Ishikawa (cell line): ENCODE measurements at regions not wholly inside any gene's neighbourhood (a gene's known extent, or its start where the extent isn't known, plus 50 kb on each side); places are given as distances from the start of the nearest gene placed in this dataset.

ENCODE experiments used
- CEBPB ChIP-seq: IDR thresholded peaks from 2 replicates; pipeline ENCODE4 v1.6.1; 2012
- CREB1 ChIP-seq: IDR thresholded peaks from 2 replicates; pipeline ENCODE4 v1.6.1; 2012; ENCODE audit warnings: low read depth
- EGR1 ChIP-seq: IDR thresholded peaks from 2 replicates; pipeline ENCODE4 v1.6.1; 2012
- EP300 ChIP-seq: IDR thresholded peaks from 2 replicates; pipeline ENCODE4 v1.6.1; 2012; ENCODE audit warnings: borderline replicate concordance
- FOXM1 ChIP-seq: IDR thresholded peaks from 2 replicates; pipeline ENCODE4 v1.6.1; 2012; ENCODE audit warnings: low read depth, borderline replicate concordance
- NFIC ChIP-seq: IDR thresholded peaks from 2 replicates; pipeline ENCODE4 v1.6.1; 2012
- RAD21 ChIP-seq: IDR thresholded peaks from 2 replicates; pipeline ENCODE4 v1.6.1; 2012; ENCODE audit warnings: low read depth
- TAF1 ChIP-seq: IDR thresholded peaks from 2 replicates; pipeline ENCODE4 v1.6.1; 2012; ENCODE audit warnings: low read depth, mild to moderate bottlenecking
- TCF12 ChIP-seq: IDR thresholded peaks from 2 replicates; pipeline ENCODE4 v1.6.1; 2012; ENCODE audit warnings: low read depth
- TEAD4 ChIP-seq: IDR thresholded peaks from 2 replicates; pipeline ENCODE4 v1.6.1; 2012
- USF1 ChIP-seq: IDR thresholded peaks from 2 replicates; pipeline ENCODE4 v1.6.1; 2012
- YY1 ChIP-seq: IDR thresholded peaks from 2 replicates; pipeline ENCODE4 v1.6.1; 2012; ENCODE audit warnings: low read depth
- ZBTB7A ChIP-seq: IDR thresholded peaks from 2 replicates; pipeline ENCODE4 v1.6.1; 2012; ENCODE audit warnings: low read depth
- TF ChIP-seq, protein P1 (sequence below): IDR thresholded peaks from 2 replicates; pipeline ENCODE4 v1.6.1; 2012
- TF ChIP-seq, protein P2 (sequence below): IDR thresholded peaks from 2 replicates; pipeline ENCODE4 v1.6.1; 2012; ENCODE audit warnings: low read depth, mild to moderate bottlenecking

- TF ChIP-seq USF1 (no peak), TCF12 (no peak), ZBTB7A (no peak), TEAD4 (no peak)
Measured at GRCh38 chr14:87626266-87626665, 366.7 kb downstream of the GALC start.

DNA sequence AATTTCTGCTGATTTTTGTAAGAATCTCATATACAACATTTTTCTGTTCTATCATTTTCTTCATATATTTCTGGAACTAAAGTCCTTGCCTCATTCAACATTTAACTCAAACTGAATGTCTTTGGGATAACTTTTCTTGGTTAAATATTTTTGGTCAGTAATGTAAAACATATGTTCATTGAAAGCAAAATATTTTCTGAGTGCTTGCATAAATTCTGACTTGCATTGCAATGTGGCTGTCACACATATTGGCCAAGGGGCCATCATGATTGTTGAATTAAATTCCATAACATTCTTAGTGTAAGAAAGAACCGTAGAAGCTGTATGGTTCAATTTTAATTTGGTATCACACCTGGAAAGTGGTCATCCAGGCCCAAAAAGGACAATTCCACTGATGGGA is 369.4 kb downstream of the GALC start:
- TF ChIP-seq USF1 (no peak), TAF1 (no peak)

DNA sequence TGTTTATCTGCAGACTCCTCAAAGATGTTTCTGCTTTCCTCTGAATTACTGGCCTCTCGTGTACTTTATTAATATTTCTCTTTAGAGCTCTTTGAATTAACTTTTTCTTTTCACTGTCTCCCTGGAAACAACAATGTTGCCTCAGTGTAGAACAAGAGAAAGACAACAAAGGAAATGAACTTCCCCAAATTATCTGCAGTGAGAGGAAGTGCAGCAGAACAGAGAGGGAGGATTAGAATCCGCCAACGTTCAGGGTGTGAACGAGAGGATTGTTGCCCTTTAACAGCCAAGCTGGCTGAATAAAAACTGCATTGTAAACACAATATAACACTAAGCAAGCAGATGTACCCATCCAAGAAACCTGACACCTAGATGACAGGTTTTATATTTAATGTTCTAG is 375.9 kb downstream of the GALC start:
- TF ChIP-seq TEAD4 = no peak
- TF ChIP-seq CEBPB = no peak
- no peak for TF ChIP-seq TCF12
- TF ChIP-seq ZBTB7A = no peak
- no peak for TF ChIP-seq EP300
- TF ChIP-seq FOXM1 = no peak
- TF ChIP-seq RAD21 = no peak
- TF ChIP-seq, protein P1, sequence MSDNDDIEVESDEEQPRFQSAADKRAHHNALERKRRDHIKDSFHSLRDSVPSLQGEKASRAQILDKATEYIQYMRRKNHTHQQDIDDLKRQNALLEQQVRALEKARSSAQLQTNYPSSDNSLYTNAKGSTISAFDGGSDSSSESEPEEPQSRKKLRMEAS = no peak
- TF ChIP-seq, protein P2, sequence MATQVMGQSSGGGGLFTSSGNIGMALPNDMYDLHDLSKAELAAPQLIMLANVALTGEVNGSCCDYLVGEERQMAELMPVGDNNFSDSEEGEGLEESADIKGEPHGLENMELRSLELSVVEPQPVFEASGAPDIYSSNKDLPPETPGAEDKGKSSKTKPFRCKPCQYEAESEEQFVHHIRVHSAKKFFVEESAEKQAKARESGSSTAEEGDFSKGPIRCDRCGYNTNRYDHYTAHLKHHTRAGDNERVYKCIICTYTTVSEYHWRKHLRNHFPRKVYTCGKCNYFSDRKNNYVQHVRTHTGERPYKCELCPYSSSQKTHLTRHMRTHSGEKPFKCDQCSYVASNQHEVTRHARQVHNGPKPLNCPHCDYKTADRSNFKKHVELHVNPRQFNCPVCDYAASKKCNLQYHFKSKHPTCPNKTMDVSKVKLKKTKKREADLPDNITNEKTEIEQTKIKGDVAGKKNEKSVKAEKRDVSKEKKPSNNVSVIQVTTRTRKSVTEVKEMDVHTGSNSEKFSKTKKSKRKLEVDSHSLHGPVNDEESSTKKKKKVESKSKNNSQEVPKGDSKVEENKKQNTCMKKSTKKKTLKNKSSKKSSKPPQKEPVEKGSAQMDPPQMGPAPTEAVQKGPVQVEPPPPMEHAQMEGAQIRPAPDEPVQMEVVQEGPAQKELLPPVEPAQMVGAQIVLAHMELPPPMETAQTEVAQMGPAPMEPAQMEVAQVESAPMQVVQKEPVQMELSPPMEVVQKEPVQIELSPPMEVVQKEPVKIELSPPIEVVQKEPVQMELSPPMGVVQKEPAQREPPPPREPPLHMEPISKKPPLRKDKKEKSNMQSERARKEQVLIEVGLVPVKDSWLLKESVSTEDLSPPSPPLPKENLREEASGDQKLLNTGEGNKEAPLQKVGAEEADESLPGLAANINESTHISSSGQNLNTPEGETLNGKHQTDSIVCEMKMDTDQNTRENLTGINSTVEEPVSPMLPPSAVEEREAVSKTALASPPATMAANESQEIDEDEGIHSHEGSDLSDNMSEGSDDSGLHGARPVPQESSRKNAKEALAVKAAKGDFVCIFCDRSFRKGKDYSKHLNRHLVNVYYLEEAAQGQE = no peak
- TF ChIP-seq EGR1 = no peak
- TF ChIP-seq NFIC = no peak
- TF ChIP-seq YY1 = no peak

DNA sequence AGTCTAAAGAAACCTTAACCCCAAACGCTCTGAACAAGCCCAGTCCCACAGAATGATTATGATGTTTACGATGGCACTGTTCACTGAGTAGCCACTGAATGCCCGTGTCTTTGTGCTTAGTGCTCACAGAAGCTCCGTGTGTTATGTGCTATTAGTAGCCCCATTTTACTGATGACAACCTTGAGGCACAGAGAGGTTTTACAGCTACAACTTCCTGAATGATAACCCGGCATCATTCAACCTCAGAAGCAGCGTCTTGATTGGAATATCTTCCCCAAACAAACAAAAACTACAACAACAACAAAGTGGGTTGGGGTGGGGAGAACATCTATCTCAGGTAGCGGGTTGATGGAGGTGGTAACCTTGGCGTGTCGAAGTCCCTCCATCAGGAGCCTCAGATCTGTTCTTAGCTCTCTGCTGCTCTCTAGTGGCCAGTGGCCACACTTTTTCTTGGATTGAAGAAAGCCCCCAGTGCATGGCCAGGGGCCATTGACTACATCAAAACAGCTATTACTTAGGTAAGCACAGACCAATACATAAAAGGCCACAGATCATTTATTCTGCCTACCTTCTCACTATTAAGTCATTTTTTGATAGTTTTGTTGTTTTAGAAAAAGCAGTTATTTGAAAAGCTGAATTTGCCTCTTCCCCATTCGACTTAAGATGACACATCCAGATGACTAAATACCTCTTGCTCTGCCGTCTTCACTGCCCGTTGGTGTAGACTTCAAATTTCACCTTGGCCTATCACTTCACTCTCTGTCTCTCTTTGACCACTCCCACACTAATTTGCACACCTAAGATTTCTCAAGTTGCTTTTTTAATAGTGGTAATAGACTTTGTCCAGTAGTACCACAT is 376.9 kb downstream of the GALC start:
- TF ChIP-seq TEAD4 (no peak), CREB1 (no peak), RAD21 (peak; percentile 54)

DNA sequence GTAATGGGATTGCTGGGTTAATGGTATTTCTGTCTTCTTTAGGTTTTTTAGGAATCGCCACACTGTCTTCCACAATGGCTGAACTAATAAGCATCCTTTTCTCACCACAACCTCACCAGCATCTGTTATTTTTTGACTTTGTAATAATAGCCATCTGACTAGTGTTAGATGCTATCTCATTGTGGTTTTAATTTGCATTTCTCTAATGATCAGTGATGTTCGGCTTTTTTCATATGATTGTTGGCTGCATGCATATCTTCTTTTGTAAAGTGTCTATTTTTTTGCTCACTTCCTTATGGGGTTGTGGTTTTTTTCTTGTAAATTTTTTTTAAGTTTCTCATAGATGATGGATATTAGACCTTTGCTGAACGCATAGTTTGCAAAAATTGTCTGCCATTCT is 377.9 kb downstream of the GALC start:
- TF ChIP-seq FOXM1 (no peak), TCF12 (no peak), EGR1 (no peak), EP300 (no peak), CREB1 (no peak), YY1 (no peak), CEBPB (no peak), RAD21 (no peak), USF1 (no peak), TAF1 (no peak), NFIC (no peak)
- TF ChIP-seq, protein P1 = no peak
- TF ChIP-seq, protein P2 = no peak

DNA sequence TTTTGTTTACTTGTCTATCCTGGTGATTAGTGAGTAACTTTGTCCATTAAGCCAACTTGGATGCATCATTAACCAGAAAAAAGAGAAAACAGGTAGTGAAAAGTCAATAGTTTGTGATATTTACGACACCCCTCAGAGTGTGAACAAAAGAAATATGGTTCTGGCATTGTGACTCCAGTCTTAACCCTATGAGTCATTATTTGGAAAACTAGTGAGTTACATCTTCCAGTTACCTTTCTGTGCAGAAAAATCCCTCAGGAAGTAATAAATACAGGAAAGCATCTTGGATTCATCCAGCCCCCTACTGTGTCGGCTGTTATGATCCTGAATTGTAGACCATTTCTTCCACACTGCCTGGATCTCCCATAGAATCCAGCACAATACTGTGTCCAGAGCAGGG is 379.1 kb downstream of the GALC start:
- TF ChIP-seq EP300 (no peak), FOXM1 (no peak), CEBPB (no peak), TCF12 (no peak), TEAD4 (no peak), NFIC (no peak), TAF1 (no peak), YY1 (no peak), ZBTB7A (no peak), USF1 (no peak), CREB1 (no peak), RAD21 (no peak), EGR1 (no peak)
- TF ChIP-seq, protein P2 = no peak
- TF ChIP-seq, protein P1 = no peak
